ENCODE measurements at regions not wholly inside any gene's neighbourhood (a gene's known extent, or its start where the extent isn't known, plus 50 kb on each side); places are given as distances from the start of the nearest gene placed in this dataset.

- DNase-seq, result no peak
Observed at GRCh38 chr9:94159069-94159939, 75.0 kb downstream of the PTPDC1 start.

DNA sequence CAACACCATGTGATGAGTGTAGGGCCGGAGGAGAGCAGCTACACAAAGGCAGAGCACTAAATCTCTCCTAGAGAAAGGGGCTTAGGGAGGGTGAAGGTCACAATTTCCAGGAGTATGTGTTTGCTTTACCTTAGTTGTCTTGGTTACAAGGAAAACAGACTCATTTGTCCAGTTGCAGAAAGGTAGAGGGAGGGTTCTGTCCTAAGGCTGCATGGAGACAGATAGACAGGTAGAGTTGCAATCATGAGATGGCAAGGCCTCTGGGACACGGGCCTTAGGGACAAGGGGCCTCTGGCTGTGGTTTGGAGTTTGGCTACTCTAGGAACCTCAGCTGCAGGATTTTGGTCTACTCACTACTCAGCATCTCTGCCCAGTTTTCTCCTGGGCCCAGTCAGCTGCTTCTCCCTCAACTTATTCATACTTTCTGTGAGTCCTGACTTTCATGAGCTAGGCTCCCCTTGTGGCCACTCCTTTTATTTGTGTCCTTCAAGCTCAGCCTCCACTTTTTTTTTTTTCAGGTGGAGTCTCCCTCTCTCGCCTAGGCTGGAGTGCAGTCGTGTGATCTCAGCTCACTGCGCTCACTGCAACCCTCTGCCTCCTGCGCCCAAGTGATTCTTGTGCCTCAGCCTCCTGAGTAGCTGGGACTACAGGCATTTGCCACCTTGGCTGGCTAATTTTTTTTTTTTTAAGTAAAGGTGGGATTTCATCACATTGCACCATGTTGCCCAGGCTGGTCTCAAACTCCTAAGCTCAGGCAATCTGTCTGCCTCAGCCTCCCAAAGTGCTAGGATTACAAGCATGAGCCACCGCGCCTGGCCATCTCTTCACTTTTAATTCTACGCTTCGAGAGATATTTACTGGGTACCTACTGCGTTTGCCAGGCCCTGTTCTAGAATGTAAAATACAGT, 76.6 kb downstream of the PTPDC1 start:
- DNase-seq, result no peak

DNA sequence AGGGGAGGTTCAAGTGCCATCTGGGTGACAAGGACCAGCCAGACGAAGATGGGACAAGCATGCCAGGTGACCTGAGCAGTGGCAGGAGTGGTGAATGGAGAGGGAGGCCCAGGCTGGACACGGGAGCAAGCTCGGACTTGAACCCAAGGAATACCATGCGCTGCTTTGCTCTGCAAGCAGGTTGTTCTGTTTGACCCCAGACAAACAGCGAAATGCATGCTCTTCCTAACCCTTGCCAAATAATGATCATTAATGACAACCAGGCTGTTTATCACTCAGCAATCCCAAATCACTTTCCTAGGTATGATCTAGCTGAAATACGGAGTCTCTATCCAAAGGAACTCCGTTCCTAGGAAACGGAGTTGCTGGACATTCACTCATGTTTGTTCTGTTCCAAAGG, 77.4 kb downstream of the PTPDC1 start:
- DNase-seq, result no peak

DNA sequence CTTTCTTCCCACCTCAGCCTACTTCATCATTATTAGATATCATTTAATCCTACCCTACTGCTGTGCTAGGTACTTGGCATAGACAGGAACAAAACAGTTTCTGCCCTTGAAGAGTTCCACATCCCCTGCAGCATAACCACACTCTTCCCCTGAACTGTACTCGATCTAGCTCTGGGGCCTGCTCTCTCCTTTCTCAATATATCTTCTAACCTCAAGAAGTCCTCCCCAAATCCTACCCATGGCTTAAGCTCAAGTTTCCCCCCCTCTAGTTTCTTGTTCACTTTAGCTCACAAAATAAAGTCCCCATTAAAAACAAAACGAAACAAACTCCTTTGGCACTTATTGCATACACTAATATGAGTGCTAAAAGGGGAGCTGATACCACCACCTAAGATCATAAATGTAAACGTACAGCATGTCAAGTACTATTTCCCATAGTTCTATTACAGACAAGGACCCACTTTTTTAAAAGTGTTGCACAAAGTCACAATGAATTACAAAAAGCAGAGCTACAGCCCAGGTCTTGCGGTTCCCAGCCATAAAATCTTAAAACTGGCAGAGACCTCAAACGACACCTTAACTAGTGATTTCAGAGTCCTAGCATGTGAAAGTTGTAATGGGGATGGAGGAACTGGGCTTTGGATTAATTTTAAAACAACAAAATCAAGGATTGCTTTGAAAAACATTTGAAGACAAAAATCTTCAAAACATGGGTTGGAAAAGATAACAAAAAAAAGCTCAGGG, 80.7 kb downstream of the PTPDC1 start:
- no peak for DNase-seq

- peak; percentile 92 for DNase-seq
Observed at GRCh38 chr9:94165592-94166235, 81.5 kb downstream of the PTPDC1 start.

- peak; percentile 91 for DNase-seq
Observed at GRCh38 chr9:94166236-94166975, 82.1 kb downstream of the PTPDC1 start.

DNA sequence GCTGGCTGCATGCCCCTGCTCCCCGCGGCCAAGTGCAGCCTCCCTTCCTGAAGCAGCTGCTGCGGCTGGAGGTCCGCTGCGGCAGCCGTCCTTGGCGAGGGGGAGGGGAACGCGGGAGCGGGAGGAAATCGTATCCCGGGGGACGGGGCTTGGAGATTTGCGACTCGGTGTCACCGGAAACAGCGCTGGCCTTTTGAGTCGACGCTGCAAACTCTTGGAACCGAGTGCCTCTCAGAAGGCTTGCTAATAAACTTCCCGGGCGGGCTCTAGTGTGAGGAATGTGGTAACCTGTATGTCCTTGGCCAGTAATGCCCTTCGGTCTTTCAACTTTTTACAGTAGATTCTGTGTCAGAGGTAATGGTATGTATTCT, 82.7 kb downstream of the PTPDC1 start:
- DNase-seq, result no peak

- DNase-seq, result no peak
Observed at GRCh38 chr9:94167376-94167890, 83.2 kb downstream of the PTPDC1 start.

DNA sequence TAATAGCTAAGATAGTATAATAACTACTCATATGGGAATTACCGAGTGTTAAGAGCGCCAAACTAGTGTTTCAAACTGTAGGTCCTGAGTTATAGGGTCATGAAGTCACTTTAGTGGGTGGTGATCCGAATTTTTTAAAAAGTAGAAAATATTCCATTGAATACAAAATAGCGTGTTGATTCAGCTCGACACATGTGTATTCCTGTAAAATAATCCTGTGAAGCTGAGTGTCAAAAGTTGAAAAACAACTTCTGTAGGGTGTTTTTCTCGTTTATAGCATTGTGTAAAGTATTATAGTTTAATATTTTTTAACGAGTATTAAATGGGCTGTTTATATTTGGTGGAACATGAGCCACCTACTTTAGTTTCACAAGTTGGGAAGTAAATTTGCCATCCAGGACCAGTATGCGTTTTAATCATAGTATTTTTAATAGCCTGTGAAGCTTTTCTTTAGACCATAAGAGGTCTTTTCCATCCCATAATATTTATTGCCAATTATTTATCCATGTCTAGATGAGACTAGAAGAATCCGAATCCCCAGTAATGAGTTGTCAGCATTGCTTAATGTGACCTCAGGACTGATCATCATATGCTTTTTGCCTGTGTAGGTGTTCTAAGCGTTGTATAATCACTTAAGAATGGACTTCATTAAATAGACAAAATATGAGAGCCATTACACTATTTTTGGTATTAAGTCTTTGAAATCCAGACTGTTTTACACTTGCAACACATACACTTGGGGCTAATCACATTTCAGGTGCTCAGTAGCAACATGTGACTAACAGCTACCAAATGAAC, 84.1 kb downstream of the PTPDC1 start:
- no peak for DNase-seq

DNA sequence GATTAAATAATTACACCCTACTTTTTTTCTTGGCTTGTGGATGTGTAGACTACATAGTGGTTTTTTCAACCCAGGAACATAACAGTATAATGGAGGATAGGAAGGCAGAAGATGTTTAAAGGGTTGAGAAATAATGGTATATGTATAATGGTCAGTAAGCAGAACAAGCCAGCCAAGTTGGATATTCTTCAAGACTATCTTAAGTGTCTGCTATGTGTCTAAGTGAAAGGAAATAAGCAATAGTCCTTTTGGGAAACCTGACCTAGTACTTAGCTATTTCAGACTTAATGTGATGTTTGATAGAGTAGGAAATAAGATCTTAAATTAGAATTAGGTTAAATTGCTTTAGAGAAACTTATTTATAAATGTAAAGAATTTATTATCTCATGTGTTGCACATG, 85.7 kb downstream of the PTPDC1 start:
- DNase-seq, result no peak

GRCh38 chr9:94173632-94174031, 85.5 kb upstream of the ZNF169 start:
- no peak for DNase-seq

DNA sequence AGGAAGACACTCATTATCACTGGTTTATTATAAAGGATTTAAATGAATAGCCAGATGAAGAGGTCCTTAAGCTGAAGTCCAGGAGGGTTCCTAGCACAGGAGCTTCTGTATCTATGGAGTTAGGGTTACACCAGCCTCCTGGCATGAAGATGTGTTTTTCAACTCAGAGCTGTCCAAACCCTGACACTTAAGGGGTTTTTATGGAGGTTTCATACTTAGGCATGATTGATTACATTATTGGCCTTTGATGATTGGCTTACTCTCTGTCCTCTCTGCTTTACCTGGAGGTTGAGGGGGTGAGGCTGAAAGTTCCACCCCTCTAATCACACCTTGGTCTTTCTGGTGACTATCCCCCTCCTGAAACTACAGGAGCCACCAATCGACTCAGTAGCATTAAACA, 84.9 kb upstream of the ZNF169 start:
- DNase-seq, result no peak

GRCh38 chr9:94175669-94176068, 83.4 kb upstream of the ZNF169 start:
- no peak for DNase-seq

GRCh38 chr9:94176608-94177007, 82.5 kb upstream of the ZNF169 start:
- DNase-seq, result no peak

GRCh38 chr9:94178927-94179326, 80.2 kb upstream of the ZNF169 start:
- DNase-seq, result no peak

GRCh38 chr9:94181408-94182181, 77.5 kb upstream of the ZNF169 start:
- no peak for DNase-seq

DNA sequence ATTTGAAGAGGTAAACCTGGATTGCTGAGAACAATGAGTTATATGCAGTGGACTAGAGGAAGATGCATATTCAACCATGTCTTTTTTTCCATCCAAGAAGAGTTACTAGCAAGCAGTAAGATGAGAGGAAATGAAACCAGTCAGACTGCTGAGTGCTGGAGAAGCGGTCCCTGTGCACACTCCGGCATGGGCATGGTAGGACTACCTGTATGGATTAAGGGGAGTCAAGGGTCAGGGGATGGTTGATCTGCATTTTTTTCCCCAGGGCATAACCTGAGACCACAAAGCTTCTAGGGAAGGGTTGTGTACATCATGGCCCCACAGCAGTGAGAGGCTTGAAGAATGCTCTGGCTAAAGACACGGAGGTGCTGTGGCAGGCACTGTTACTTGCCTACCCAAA, 76.6 kb upstream of the ZNF169 start:
- no peak for DNase-seq

- DNase-seq, result no peak
Observed at GRCh38 chr9:94183240-94183999, 75.7 kb upstream of the ZNF169 start.

GRCh38 chr9:94188246-94188645, 70.9 kb upstream of the ZNF169 start:
- DNase-seq, result no peak

Data from stimulated activated CD4-positive, alpha-beta T cell treated with anti-CD3 and anti-CD28 coated beads, Interleukin-12 subunit alpha, Interleukin-12 subunit beta, amount 100 ng/mL, for 4 hours (primary cell).